ENCODE measurements at regions not wholly inside any gene's neighbourhood (a gene's known extent, or its start where the extent isn't known, plus 50 kb on each side); places are given as distances from the start of the nearest gene placed in this dataset.

- no peak overlapping the region for H3K27ac ChIP-seq
- H3K4me3 ChIP-seq, result no peak overlapping the region
- no peaks in the 10 kb centered on the region for H3K4me1 ChIP-seq
- intact Hi-C loops (cut with DNase I), result no loop called here
- no peaks in the 10 kb centered on the region for H3K36me3 ChIP-seq
- H3K27me3 ChIP-seq, result no peaks in the 10 kb centered on the region
- H3K9me3 ChIP-seq, result no peaks in the 10 kb centered on the region
- no peak for DNase-seq (ENCODE audit: low spot score in 2 of 2)
- no peak for TF ChIP-seq CTCF (IDR thresholded peaks at IDR 0.05)
Observed at GRCh38 chr18:65091744-65092329, 659.0 kb upstream of the CDH7 start.

GRCh38 chr18:65082907-65083306 lies 667.9 kb upstream of the CDH7 start:
- H3K9me3 ChIP-seq, result no peaks in the 10 kb centered on the region
- H3K4me1 ChIP-seq, result no peaks in the 10 kb centered on the region
- no peak overlapping the region for H3K4me3 ChIP-seq
- intact Hi-C loops (cut with DNase I), result no loop called here
- H3K27me3 ChIP-seq, result no peaks in the 10 kb centered on the region
- no peak overlapping the region for H3K27ac ChIP-seq
- DNase-seq (ENCODE audit: low spot score in 2 of 2), result no peak
- TF ChIP-seq CTCF (IDR thresholded peaks at IDR 0.05), result no peak
- no peaks in the 10 kb centered on the region for H3K36me3 ChIP-seq

GRCh38 chr18:65081786-65082185 lies 669.0 kb upstream of the CDH7 start:
- Histone ChIP-seq H3K27me3 (no peaks in the 10 kb centered on the region), H3K9me3 (no peaks in the 10 kb centered on the region), H3K4me1 (no peaks in the 10 kb centered on the region), H3K36me3 (no peaks in the 10 kb centered on the region), H3K27ac (no peak overlapping the region), H3K4me3 (no peak overlapping the region)
- no peak for TF ChIP-seq CTCF (IDR thresholded peaks at IDR 0.05)
- DNase-seq (ENCODE audit: low spot score in 2 of 2), result no peak
- intact Hi-C loops (cut with DNase I), result no loop called here

GRCh38 chr18:65073060-65073550 lies 677.7 kb upstream of the CDH7 start:
- Histone ChIP-seq H3K27me3 (no peaks in the 10 kb centered on the region), H3K27ac (no peak overlapping the region), H3K9me3 (no peaks in the 10 kb centered on the region), H3K36me3 (no peaks in the 10 kb centered on the region), H3K4me1 (no peaks in the 10 kb centered on the region), H3K4me3 (no peak overlapping the region)
- intact Hi-C loops (cut with DNase I), result no loop called here
- no peak for DNase-seq (ENCODE audit: low spot score in 2 of 2)
- no peak for TF ChIP-seq CTCF (IDR thresholded peaks at IDR 0.05)

GRCh38 chr18:65057439-65058083 lies 693.3 kb upstream of the CDH7 start:
- DNase-seq (ENCODE audit: low spot score in 2 of 2), result no peak

More at GRCh38 chr18:65057439-65058083, 693.3 kb upstream of the CDH7 start:
- Histone ChIP-seq H3K27ac (no peak overlapping the region), H3K36me3 (no peaks in the 10 kb centered on the region), H3K4me3 (peak overlapping the region in 1 of 2 donors; percentile 16), H3K27me3 (no peaks in the 10 kb centered on the region), H3K4me1 (no peaks in the 10 kb centered on the region), H3K9me3 (no peaks in the 10 kb centered on the region)
- TF ChIP-seq CTCF (IDR thresholded peaks at IDR 0.05), result no peak
- intact Hi-C loops (cut with DNase I), result no loop called here
